IgD-negative memory B cell (primary cell): ENCODE measurements at regions not wholly inside any gene's neighbourhood (a gene's known extent, or its start where the extent isn't known, plus 50 kb on each side); places are given as distances from the start of the nearest gene placed in this dataset.
"Not testable (repeated sequence)": the region's sequence is repeated elsewhere in the genome, so short reads cannot be mapped to it uniquely, and the experiment has no call there.

Source experiments
- H3K27ac Mint-ChIP-seq, 3 donors: one replicate each; pipeline ENCODE4 v1.8.0; 2020 to 2022; ENCODE audit warnings: mild to moderate bottlenecking in 3 of 3, mixed read lengths in 3 of 3, moderate library complexity in 1 of 3
- H3K27me3 Mint-ChIP-seq: one replicate; pipeline ENCODE4 v1.8.0; 2021; ENCODE audit warnings: mixed read lengths
- H3K36me3 Mint-ChIP-seq: one replicate; pipeline ENCODE4 v1.8.0; 2020; ENCODE audit warnings: mild to moderate bottlenecking, mixed read lengths
- H3K4me1 Mint-ChIP-seq, 3 donors: one replicate each; pipeline ENCODE4 v1.8.0; 2020 to 2022; ENCODE audit warnings: mixed read lengths in 3 of 3, mild to moderate bottlenecking in 1 of 3
- H3K4me3 Mint-ChIP-seq, 4 donors: one replicate each; pipeline ENCODE4 v1.8.0; 2020 to 2022; ENCODE audit warnings: mild to moderate bottlenecking in 4 of 4, mixed read lengths in 4 of 4, moderate library complexity in 3 of 4
- H3K9me3 Mint-ChIP-seq, 3 donors: one replicate each; pipeline ENCODE4 v1.8.0; 2020 to 2021; ENCODE audit warnings: mixed read lengths in 3 of 3, mild to moderate bottlenecking in 1 of 3

- Mint-ChIP-seq H3K4me1 (no peaks in the 10 kb centered on the region), H3K27ac (no peak overlapping the region), H3K9me3 (peaks cover 0 to 2% (median 2%) of the 10 kb centered on the region in 3 donors), H3K27me3 (no peaks in the 10 kb centered on the region), H3K4me3 (no peak overlapping the region), H3K36me3 (no peaks in the 10 kb centered on the region)
These were observed 162.2 kb upstream of the GPR101 start for GRCh38 chrX:137195991-137196390.

GRCh38 chrX:137195296-137195695 is 161.5 kb upstream of the GPR101 start:
- H3K4me1 Mint-ChIP-seq: no peaks in the 10 kb centered on the region
- H3K9me3 Mint-ChIP-seq: peaks cover 0 to 2% (median 2%) of the 10 kb centered on the region in 3 donors
- H3K36me3 Mint-ChIP-seq: no peaks in the 10 kb centered on the region
- no peaks in the 10 kb centered on the region for H3K27me3 Mint-ChIP-seq
- H3K27ac Mint-ChIP-seq: no peak overlapping the region
- no peak overlapping the region for H3K4me3 Mint-ChIP-seq

- no peaks in the 10 kb centered on the region for H3K27me3 Mint-ChIP-seq
- peaks cover 0 to 2% (median 0%) of the 10 kb centered on the region in 3 donors for H3K9me3 Mint-ChIP-seq
- H3K4me3 Mint-ChIP-seq: no peak overlapping the region
- no peak overlapping the region for H3K27ac Mint-ChIP-seq
- no peaks in the 10 kb centered on the region for H3K4me1 Mint-ChIP-seq
- no peaks in the 10 kb centered on the region for H3K36me3 Mint-ChIP-seq
These were observed 160.4 kb upstream of the GPR101 start for GRCh38 chrX:137194164-137194563.

GRCh38 chrX:137187540-137187939 is 153.7 kb upstream of the GPR101 start:
- Mint-ChIP-seq H3K36me3 (no peaks in the 10 kb centered on the region), H3K27ac (no peak overlapping the region), H3K4me1 (no peaks in the 10 kb centered on the region), H3K9me3 (peaks cover 0 to 2% (median 0%) of the 10 kb centered on the region in 3 donors), H3K27me3 (peaks cover 2% of the 10 kb centered on the region), H3K4me3 (no peak overlapping the region)

- no peaks in the 10 kb centered on the region for H3K4me1 Mint-ChIP-seq
- peaks cover 6% of the 10 kb centered on the region for H3K27me3 Mint-ChIP-seq
- no peak overlapping the region for H3K27ac Mint-ChIP-seq
- no peaks in the 10 kb centered on the region for H3K36me3 Mint-ChIP-seq
- no peak overlapping the region for H3K4me3 Mint-ChIP-seq
- peaks cover 0 to 3% (median 0%) of the 10 kb centered on the region in 3 donors for H3K9me3 Mint-ChIP-seq
These were observed 144.6 kb upstream of the GPR101 start for GRCh38 chrX:137178392-137178791.

GRCh38 chrX:137172317-137172948 is 138.6 kb upstream of the GPR101 start:
- H3K4me3 Mint-ChIP-seq: no peak overlapping the region
- no peaks in the 10 kb centered on the region for H3K36me3 Mint-ChIP-seq
- H3K4me1 Mint-ChIP-seq: no peaks in the 10 kb centered on the region
- H3K27ac Mint-ChIP-seq: no peak overlapping the region
- no peaks in the 10 kb centered on the region for H3K27me3 Mint-ChIP-seq
- peaks cover 0 to 4% (median 0%) of the 10 kb centered on the region in 3 donors for H3K9me3 Mint-ChIP-seq

- Mint-ChIP-seq H3K4me3 (no peak overlapping the region), H3K9me3 (peaks cover 0 to 4% (median 0%) of the 10 kb centered on the region in 3 donors), H3K4me1 (no peaks in the 10 kb centered on the region), H3K27me3 (no peaks in the 10 kb centered on the region), H3K36me3 (no peaks in the 10 kb centered on the region), H3K27ac (no peak overlapping the region)
These were observed 137.8 kb upstream of the GPR101 start for GRCh38 chrX:137171626-137172025.

- Mint-ChIP-seq H3K4me3 (no peak overlapping the region), H3K27me3 (peaks cover 5% of the 10 kb centered on the region), H3K9me3 (peaks cover 0 to 1% (median 0%) of the 10 kb centered on the region in 3 donors), H3K4me1 (no peaks in the 10 kb centered on the region), H3K27ac (no peak overlapping the region), H3K36me3 (no peaks in the 10 kb centered on the region)
These were observed 132.8 kb upstream of the GPR101 start for GRCh38 chrX:137166591-137166990.

- H3K27me3 Mint-ChIP-seq: peaks cover 5% of the 10 kb centered on the region
- H3K9me3 Mint-ChIP-seq: peaks cover 0 to 1% (median 0%) of the 10 kb centered on the region in 3 donors
- H3K36me3 Mint-ChIP-seq: no peaks in the 10 kb centered on the region
- H3K4me1 Mint-ChIP-seq: no peaks in the 10 kb centered on the region
- H3K4me3 Mint-ChIP-seq: no peak overlapping the region
- H3K27ac Mint-ChIP-seq: no peak overlapping the region
These were observed 130.5 kb upstream of the GPR101 start for GRCh38 chrX:137164329-137164728.

- H3K27ac Mint-ChIP-seq: no peak overlapping the region
- peaks cover 4% of the 10 kb centered on the region for H3K27me3 Mint-ChIP-seq
- H3K36me3 Mint-ChIP-seq: no peaks in the 10 kb centered on the region
- H3K9me3 Mint-ChIP-seq: peaks cover 0 to 4% (median 0%) of the 10 kb centered on the region in 3 donors
- H3K4me3 Mint-ChIP-seq: no peak overlapping the region
- H3K4me1 Mint-ChIP-seq: no peaks in the 10 kb centered on the region
These were observed 117.6 kb upstream of the GPR101 start for GRCh38 chrX:137151403-137151802.

GRCh38 chrX:137143864-137144263 is 110.1 kb upstream of the GPR101 start:
- H3K27ac Mint-ChIP-seq: no peak overlapping the region
- H3K4me1 Mint-ChIP-seq: no peaks in the 10 kb centered on the region
- peaks cover 0 to 3% (median 3%) of the 10 kb centered on the region in 3 donors for H3K9me3 Mint-ChIP-seq
- H3K4me3 Mint-ChIP-seq: no peak overlapping the region
- no peaks in the 10 kb centered on the region for H3K36me3 Mint-ChIP-seq
- H3K27me3 Mint-ChIP-seq: peaks cover 3% of the 10 kb centered on the region

GRCh38 chrX:137122651-137123050 is 88.9 kb upstream of the GPR101 start:
- not testable (repeated sequence) for H3K9me3 Mint-ChIP-seq, H3K4me1 Mint-ChIP-seq, H3K4me3 Mint-ChIP-seq, H3K27ac Mint-ChIP-seq, H3K36me3 Mint-ChIP-seq, H3K27me3 Mint-ChIP-seq

GRCh38 chrX:137119049-137119448 is 85.3 kb upstream of the GPR101 start:
- Mint-ChIP-seq H3K27me3 (peaks cover 2% of the 10 kb centered on the region), H3K36me3 (no peaks in the 10 kb centered on the region), H3K4me3 (no peak overlapping the region)

GRCh38 chrX:137118536-137118935 is 84.7 kb upstream of the GPR101 start:
- no peak overlapping the region for H3K27ac Mint-ChIP-seq
- H3K36me3 Mint-ChIP-seq: no peaks in the 10 kb centered on the region

More at GRCh38 chrX:137119049-137119448, 85.3 kb upstream of the GPR101 start:
- H3K4me1 Mint-ChIP-seq: no peaks in the 10 kb centered on the region
- H3K9me3 Mint-ChIP-seq: peaks cover 0 to 3% (median 0%) of the 10 kb centered on the region in 3 donors
- H3K27ac Mint-ChIP-seq: no peak overlapping the region

GRCh38 chrX:137118136-137118535 is 84.3 kb upstream of the GPR101 start:
- H3K36me3 Mint-ChIP-seq: no peaks in the 10 kb centered on the region
- H3K4me3 Mint-ChIP-seq: no peak overlapping the region
- peaks cover 0 to 3% (median 0%) of the 10 kb centered on the region in 3 donors for H3K9me3 Mint-ChIP-seq
- H3K4me1 Mint-ChIP-seq: no peaks in the 10 kb centered on the region
- H3K27me3 Mint-ChIP-seq: peaks cover 2% of the 10 kb centered on the region
- no peak overlapping the region for H3K27ac Mint-ChIP-seq

More at GRCh38 chrX:137118536-137118935, 84.7 kb upstream of the GPR101 start:
- Mint-ChIP-seq H3K4me3 (no peak overlapping the region), H3K4me1 (no peaks in the 10 kb centered on the region), H3K9me3 (peaks cover 0 to 3% (median 0%) of the 10 kb centered on the region in 3 donors), H3K27me3 (peaks cover 2% of the 10 kb centered on the region)

- H3K27me3 Mint-ChIP-seq, H3K9me3 Mint-ChIP-seq, H3K4me3 Mint-ChIP-seq, H3K4me1 Mint-ChIP-seq, H3K36me3 Mint-ChIP-seq, H3K27ac Mint-ChIP-seq: not testable (repeated sequence)
These were observed 74.1 kb upstream of the GPR101 start for GRCh38 chrX:137107877-137108276.
